Skin of body (tissue), 1 donor: ENCODE measurements at regions not wholly inside any gene's neighbourhood (a gene's known extent, or its start where the extent isn't known, plus 50 kb on each side); places are given as distances from the start of the nearest gene placed in this dataset.

ENCODE experiments used
- DNase-seq: peaks from one replicate; lab custom pipeline; 2025; lab: John Stamatoyannopoulos, UW

DNA sequence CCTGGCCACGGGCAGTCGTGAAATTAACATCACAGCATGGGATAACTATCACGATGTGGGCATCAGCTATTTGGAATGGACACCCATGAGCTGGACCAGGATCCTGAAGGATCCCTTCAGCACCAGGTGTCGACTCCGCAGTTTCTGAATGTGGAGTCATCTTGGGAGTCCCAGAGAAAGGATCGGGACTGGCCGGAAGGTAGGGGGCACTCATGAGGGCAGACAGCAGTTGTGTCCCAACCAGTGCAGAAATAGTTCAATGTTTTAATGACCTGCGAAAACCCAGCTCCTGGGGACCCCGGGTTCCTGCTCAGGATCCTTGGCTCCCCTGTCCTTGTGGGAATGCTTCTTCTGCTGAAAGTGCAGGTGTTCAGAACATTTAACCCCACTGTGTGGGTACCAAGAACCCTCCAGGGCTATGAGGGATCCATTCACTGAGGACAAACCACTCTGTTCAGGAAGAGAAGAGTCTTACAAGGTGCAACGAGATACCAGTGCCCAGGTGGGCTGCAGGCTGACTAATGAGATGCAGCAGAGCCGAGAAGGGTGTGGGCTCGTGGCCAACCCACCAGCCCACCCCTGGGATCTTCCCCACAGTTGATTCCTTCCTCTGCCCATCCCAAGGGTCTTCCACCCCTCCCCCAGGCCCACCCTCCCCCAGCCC, 154.8 kb downstream of the SALL1 start:
- no peak for DNase-seq

DNA sequence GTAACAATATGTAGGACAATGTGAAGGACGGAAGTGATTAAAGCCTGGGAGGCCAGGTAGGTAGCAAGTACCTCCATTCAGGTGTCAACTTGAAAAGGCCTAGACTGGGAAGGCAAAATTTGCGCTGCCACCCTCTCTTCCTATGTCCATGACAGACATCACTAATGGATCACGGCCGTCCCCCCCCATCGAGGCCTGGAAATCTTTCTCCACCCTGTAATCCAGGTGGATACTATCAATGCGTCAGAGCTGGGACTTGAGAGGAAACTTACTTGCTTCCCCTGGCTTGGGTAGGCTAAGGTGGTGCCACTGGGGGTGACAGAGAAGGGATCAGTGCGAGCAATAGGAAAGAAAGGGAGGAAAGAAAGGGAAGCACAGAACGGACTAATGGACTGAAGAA, 156.1 kb downstream of the SALL1 start:
- no peak for DNase-seq

DNA sequence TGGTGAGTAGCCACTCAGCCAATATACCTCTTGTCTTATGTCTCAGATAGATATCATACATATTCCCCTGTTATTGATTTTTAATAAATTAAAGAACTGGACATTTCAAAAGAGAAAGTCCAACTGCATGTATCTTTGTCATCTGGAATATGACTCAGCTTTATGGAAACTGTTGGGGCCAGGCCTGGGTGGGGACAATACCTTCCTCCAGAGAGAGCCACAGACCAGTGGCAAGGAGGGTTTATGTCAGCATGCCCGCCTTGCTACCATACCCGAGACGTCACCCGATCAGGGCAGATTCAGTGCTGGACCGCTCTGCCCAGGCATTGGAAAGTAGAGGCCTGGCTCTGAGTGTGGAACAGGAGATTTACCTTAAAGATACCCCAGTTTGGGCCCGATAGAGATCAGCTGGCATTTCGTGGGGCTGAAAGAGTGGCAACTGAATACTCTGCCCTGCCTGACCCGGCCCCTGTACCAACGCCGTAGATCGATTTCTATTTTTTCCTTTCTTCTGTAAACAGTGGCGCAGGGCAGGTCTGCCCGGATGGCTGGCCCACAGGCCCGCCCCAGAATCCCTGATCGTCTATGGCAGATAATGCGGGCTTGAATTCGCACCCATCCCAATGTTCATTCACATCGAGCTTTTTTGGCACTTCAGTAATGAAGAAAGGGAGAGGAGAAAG, 158.6 kb downstream of the SALL1 start:
- no peak for DNase-seq

DNA sequence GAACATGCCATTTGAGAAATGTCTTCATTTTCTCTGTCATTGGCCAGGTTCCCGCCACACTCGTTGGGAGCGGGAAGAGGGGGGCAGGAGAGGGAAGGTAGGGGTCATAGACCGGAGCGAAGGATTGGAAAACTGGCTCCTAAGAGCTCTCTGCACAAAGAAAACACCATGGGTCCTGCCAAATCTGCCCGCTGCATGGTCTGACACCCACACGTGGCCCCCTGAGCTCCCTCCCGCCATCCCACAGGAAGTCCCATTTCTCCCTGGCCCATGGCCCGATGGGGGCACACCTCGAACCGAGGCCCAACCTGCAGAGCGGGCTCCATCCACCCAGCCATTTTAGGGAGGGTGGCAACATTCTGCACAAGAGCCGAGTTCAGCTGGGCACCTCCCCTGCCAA, 159.6 kb downstream of the SALL1 start:
- DNase-seq: no peak

DNA sequence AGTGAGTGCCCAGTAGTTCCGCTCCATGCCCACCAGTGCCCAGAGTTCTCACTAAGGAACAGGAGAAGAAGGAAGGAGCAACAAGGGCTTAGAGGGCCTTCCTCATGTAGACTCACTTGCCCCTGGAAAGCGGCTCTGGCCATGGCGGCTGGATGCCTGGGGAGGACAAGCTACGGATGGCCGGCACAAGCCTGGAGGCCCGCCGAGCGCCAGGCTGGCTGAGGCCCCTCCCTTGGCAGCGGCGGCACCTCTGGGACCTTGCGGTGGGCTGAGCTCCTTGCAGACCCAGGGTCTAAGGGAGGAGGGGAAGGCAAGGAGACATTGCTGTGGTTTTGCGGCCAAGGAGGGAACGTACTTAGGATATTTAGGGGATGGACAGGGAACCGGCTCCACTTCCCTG, 160.1 kb downstream of the SALL1 start:
- no peak for DNase-seq

DNA sequence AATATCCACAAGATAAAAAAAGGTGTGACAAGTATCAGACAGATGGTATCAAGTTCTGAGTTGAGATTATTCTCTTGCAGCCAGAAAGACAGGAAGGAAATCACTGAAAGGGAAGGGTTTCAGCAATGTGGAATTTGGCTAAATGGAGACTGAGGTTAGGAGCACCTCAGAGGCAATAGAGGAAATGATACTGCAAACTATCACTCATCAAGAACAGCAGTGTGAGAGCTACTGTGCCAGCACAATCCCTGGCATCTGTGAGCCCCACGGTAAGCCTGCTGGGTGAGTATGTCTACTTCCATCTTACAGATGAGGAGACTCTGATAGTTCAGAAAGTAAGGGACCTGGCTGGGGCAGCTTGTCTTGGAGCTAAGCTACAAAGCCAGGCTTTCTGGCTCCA, 162.0 kb downstream of the SALL1 start:
- DNase-seq: no peak

DNA sequence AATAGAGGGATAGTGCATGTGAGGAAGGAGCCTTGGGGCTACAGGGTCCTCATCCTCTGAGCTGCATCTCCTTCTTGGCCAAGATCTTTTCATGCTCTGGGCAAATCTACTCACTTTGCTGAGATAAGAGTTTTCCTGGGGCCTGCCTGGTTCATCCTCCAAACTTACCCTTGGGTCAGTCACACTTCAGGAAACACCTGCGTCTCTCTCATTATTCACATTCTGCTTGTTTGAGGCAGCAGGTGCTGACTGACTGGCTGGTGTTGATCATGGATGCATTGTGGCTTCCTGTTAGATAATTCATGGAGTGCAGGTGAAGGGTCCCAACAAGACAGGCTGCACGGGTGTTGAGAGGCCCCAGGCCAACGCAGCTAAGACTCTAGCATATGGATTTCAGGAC, 162.6 kb downstream of the SALL1 start:
- DNase-seq: no peak

GRCh38 chr16:50986453-50986852, 164.6 kb downstream of the SALL1 start:
- no peak for DNase-seq

DNA sequence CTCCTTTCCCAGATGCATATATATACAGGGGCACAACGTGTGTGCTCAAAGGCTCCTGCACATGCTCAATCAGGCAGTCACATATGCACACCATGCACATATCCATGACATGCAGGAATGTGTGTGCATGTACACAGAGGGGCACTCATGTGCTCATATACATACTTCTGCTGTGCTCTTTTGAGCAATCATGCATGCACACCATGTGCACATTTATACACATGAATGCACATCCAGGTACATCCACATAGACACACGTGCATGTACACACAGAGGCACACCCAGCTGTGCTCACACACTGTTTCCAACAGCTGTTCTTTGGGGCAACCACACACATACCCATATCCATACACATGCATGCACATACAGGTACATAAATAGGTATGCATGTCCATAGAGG, 165.3 kb downstream of the SALL1 start:
- no peak for DNase-seq

GRCh38 chr16:50984688-50985087, 166.4 kb downstream of the SALL1 start:
- DNase-seq: no peak

- DNase-seq: no peak
Measured at GRCh38 chr16:50982808-50983207, 168.3 kb downstream of the SALL1 start.

GRCh38 chr16:50981951-50982350, 169.1 kb downstream of the SALL1 start:
- DNase-seq: no peak

DNA sequence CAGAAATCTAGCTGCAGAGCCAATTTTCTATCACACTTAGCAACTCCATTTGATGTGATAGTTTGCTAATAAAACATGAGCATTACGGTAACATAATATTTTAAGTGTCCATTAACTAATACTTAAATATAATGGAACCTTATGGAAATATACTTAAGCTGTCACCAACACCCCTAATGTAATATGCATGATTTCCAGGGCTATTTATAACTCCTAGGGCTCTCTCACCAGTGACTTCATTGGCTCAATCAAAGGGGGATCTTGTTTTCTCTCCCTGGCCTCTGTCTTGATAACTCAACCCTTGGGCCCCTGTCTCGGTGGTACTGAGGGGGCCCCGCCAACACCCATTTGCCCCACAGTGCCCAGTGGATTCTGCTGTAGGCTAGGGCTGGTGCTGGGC, 170.4 kb downstream of the SALL1 start:
- DNase-seq: no peak

DNA sequence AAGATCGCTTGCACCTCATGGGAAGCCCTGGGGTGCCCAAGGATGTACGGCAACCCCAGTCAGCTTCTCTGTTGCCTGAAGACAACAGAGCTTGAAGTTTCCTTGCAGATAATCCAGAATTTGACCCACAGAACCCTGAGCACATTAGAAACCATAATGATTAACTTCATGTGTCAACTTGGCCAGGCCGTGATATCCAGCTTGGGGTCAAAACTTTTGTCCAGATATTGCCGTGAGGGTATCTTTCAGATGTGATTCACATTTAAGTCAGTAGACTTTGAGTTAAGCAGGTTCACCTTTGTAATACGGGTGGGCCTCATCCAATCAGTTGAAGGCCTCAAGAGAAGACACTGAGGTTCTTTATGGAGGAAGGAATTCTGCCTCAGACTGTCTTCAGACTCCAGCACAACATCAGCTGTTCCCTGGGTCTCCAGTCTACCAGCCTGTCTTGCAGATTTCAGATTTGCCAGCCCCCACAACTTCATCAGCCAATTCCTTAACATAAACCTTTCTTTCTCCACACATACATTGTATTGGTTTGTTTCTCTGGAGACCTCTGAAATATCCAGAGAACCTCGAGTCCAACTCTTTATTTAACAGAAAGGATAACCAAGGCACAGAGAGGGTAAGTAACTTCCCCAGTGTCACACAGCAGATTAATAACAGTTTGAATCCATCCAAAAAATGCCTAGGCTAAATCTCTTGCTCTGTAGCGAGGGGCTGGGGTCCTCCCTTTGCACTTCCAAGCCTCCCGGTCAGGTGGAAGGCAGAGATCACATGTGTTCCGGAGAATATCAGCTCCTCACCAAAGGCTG, 171.1 kb downstream of the SALL1 start:
- no peak for DNase-seq

DNA sequence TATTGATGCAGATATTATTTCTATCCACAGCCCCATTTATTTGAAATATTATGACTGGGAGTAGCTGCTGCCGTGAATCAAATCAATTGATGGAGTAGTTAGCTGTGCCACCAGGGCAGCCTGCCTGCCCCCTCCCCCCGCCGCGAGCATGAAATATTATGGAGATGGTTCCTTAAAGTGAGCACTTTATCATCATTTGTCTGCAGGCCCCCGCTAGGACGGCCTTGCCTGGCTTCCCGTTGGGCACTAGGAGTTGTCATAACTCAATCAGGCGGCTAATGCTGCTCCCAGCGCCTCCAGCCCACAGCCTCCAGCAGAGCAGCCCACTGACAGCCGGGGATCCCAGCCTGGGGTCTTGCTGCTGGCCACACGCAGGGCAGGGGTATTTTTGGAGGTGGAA, 173.9 kb downstream of the SALL1 start:
- DNase-seq: no peak

DNA sequence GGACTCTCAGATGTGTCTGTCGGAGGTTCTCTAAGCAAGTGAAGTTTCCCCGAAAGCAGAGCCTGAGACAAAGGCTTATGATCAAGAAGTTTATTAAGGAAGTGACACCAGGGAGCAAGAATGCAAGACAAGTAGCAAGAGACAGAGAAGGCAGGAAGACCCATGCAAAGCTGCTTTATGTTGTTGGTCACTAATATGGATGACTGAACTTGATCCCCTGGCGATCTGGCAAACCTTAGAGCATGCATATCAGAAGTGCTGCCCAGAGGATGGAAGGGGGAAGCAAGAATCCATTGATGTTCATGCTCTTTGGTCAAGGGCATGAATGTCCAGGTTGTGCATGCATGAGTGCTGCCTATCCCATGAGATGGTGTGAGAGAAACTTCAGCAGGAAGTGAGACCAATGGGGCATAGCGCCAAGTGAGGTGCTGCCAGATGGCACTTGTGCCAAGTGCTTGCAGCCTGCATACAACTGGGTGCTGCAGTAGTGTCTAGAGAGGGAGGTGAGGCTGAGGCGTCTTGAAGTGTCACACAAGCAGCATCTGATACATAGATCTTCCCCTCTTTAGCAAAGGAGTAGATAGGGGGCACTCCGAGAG, 176.5 kb downstream of the SALL1 start:
- DNase-seq: no peak

DNA sequence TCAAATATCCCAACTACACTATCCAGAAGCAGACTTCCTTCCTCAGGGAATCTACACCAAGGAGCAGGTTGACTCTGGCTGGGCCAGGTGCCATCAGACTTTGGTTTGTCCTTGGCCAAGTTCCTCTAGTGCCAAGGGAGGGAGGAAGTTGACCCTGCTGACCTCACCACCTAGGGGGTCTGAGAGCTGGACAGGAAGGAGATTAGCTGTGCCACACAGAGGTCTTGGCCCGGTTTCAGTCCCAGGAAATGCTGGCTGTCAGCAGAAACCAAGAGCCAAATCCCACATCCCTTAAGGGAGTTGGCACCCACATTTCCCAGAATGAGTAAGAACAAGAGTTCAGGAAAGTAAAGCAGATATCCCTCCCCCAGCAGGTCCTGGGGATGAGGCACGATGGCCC, 178.2 kb downstream of the SALL1 start:
- no peak for DNase-seq

DNA sequence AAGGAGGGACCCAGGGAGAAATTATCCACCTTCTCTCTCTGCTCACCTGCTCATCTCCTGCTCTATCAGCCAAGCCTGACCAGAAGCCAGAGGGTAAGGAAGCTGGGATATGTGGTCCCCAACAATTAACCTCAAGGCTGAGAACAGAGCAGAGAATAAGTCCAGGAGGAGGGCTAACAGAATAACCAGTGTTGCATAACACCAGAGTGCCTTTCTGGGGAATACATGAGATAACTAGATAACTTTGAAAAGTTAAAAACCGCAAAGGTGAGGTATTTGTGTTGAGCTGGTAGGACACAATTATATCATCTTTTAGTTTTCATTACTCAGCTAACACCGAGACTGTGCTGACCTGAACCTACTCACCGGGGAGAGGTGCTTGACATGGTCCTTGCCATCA, 180.8 kb downstream of the SALL1 start:
- no peak for DNase-seq

GRCh38 chr16:50967827-50968612, 183.1 kb downstream of the SALL1 start:
- no peak for DNase-seq

DNA sequence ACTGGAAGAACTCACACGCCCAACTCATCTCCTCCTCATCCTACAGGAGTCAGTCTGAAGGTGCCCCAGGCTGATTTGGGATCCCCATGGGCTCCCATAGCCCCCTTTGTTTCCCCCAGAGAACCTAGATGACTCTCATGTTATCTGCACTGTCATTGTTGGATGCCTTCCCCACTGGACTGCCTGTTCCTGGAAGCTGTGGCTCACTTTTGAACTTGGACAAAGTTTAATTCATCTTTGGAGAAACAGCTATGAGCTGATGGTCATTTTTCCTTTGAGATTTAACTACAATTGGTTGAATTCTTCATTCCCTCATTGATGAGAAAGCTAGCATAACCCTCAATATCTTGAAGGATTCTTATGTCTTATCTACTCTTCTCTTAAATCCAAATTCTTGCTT, 186.6 kb downstream of the SALL1 start:
- no peak for DNase-seq

DNA sequence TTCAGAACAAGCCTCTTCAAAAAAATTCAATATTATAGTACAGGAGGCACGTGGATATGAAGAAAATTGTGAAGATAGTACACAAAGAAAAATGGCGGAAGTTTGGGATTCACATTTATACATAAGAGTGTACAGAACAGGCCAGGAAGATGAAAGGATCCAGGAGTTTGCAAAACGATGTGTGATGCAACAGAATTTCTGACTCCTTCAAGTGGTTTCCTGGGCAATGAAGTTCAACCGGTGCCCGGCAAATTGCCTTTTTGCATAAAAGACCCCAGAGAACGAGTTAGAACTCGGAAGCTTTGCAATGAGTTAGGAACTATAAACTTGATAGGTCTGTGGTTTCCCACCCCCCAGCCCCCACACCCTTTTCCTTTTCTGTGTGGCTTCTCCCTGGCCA, 189.1 kb downstream of the SALL1 start:
- DNase-seq: no peak
